ENCODE measurements at regions not wholly inside any gene's neighbourhood (a gene's known extent, or its start where the extent isn't known, plus 50 kb on each side); places are given as distances from the start of the nearest gene placed in this dataset.

DNA sequence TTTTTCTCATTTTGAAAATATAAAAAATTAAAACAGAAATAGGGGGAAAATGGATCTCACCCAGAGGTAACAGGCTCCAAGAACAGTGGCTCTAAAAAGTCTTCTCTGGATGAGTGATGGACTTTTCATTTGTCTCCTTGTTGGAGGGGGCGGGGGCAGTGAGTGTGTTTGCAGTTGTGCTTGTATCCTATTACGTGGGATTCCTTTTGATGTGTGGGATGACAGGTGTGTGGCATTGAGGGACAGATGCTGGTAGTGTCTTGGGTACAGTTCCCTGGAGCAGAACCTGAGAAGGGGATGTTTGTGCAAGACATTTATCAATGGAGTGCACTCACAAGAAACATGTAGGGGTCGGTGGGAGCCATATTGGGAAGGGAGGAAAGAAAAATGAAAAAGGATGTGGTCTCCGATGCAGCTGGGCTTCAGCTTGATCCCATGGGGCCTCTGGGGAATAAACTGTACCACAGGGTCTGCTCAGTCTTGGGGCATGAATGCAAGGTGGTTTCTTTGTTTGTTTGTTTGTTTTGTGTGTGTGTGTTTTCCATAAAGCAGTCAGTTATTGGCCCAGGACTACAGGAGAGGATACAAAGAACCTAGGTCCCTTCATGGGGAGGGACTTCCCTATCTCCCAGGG is 120.0 kb upstream of the SLC35G4 start:
- TF ChIP-seq POLR2A (IDR thresholded peaks at IDR 0.05; ENCODE audit: low read length) (no peak), GATA1 (IDR thresholded peaks at IDR 0.05; ENCODE audit: low read depth, low read length) (no peak)
